NCI-H446 treated with DMSO at 0.1 percent for 48 hours (cell line): ENCODE measurements at regions not wholly inside any gene's neighbourhood (a gene's known extent, or its start where the extent isn't known, plus 50 kb on each side); places are given as distances from the start of the nearest gene placed in this dataset.
"Not testable (repeated sequence)": the region's sequence is repeated elsewhere in the genome, so short reads cannot be mapped to it uniquely, and the experiment has no call there.

Experiments
- DNase-seq: peaks from one replicate; lab custom pipeline; 2025; lab: John Stamatoyannopoulos, UW

GRCh38 chr4:11054937-11055336, 370.4 kb upstream of the CLNK start:
- not testable (repeated sequence) for DNase-seq

GRCh38 chr4:11053601-11054220, 369.1 kb upstream of the CLNK start:
- DNase-seq, result no peak

- no peak for DNase-seq
These were observed 366.6 kb upstream of the CLNK start for GRCh38 chr4:11051181-11051580.

GRCh38 chr4:11050766-11051165, 366.2 kb upstream of the CLNK start:
- DNase-seq, result no peak

- peak; percentile 23 for DNase-seq
These were observed 364.4 kb upstream of the CLNK start for GRCh38 chr4:11049001-11049400.

GRCh38 chr4:11042760-11043159, 358.2 kb upstream of the CLNK start:
- DNase-seq, result no peak

GRCh38 chr4:11039634-11040131, 355.1 kb upstream of the CLNK start:
- DNase-seq, result no peak

- peak; percentile 37 for DNase-seq
These were observed 354.4 kb upstream of the CLNK start for GRCh38 chr4:11038926-11039325.

GRCh38 chr4:11037637-11038036, 353.1 kb upstream of the CLNK start:
- no peak for DNase-seq

- DNase-seq, result no peak
These were observed 343.8 kb upstream of the CLNK start for GRCh38 chr4:11028334-11028733.

- DNase-seq, result no peak
These were observed 336.8 kb upstream of the CLNK start for GRCh38 chr4:11021333-11021732.

GRCh38 chr4:11019451-11020240, 335.1 kb upstream of the CLNK start:
- no peak for DNase-seq

GRCh38 chr4:11014199-11014598, 329.6 kb upstream of the CLNK start:
- no peak for DNase-seq

- no peak for DNase-seq
These were observed 328.6 kb upstream of the CLNK start for GRCh38 chr4:11013094-11013664.

- DNase-seq, result no peak
These were observed 326.7 kb upstream of the CLNK start for GRCh38 chr4:11011249-11011648.

- DNase-seq, result no peak
These were observed 326.1 kb upstream of the CLNK start for GRCh38 chr4:11010624-11011023.

- no peak for DNase-seq
These were observed 324.7 kb upstream of the CLNK start for GRCh38 chr4:11009281-11009680.

- no peak for DNase-seq
These were observed 320.7 kb upstream of the CLNK start for GRCh38 chr4:11005300-11005699.

- no peak for DNase-seq
These were observed 320.2 kb upstream of the CLNK start for GRCh38 chr4:11004818-11005217.

- no peak for DNase-seq
These were observed 318.4 kb upstream of the CLNK start for GRCh38 chr4:11002961-11003360.

GRCh38 chr4:10998846-10999245, 314.3 kb upstream of the CLNK start:
- DNase-seq, result no peak

GRCh38 chr4:10984815-10985214, 300.2 kb upstream of the CLNK start:
- DNase-seq, result no peak
